T-helper 1 cell (primary cell): ENCODE measurements at regions not wholly inside any gene's neighbourhood (a gene's known extent, or its start where the extent isn't known, plus 50 kb on each side); places are given as distances from the start of the nearest gene placed in this dataset.

Source experiments
- DNase-seq, 5 donors: peaks; one replicate each; pipeline ENCODE4 v3.0.0-alpha.2; 2012 to 2020

DNA sequence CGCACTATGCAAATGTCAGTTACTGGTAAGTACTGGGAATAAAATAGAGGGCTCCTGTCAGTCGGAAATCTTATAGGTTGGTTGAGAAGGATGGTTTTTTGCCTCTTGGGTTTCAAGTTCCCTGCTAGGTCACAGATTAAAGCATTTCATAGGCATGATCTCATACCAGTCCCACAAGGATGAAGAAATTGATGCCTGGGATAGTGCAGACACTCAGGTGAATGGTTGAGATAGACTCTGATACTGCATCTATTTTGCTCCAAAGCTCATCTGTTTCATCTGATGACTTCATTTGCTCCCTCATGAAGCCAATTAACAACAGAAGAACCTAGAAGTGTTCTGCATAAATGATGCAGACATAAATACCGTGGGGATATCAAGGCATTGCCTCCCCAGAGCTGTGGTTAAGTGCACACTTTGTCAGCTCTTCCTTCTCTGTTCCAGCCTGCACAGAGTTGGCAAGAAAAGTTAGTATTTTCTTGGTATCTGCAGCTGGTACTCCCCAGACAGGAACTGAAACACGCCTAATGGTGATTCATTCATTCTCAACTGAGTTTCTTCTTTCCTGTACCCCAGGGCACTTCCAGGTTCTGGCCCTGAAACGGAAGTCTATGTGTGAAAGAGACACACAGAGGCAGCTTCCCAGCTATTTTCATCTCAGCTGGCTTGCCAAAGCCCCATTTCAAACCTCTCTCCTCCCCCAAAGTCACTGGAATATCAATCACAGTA, 418.3 kb upstream of the SALL1 start:
- peak in 1 of 5 donors; percentile 37 for DNase-seq

DNA sequence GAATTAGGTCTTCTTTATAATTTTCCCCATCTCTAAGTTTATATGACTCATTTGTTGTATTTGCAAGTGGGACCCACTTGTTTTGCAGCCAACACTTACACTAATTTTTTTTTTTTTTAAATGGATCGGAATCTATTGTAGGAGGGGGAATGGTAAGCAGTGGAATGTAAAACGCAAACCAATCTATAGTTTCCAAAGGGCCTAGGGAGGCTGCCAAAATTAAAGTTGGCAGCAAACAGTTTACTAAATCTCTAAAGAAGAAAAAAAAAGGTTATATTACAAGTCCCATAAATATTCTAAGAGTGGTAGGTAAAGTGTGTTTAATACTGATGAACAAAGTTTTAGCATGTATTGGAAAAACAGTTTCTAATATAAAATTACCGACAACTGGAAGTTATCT, 416.8 kb upstream of the SALL1 start:
- DNase-seq = no peak

- no peak for DNase-seq
Observed at GRCh38 chr16:51565184-51565583, 414.1 kb upstream of the SALL1 start.

- peak in 1 of 5 donors; percentile 37 for DNase-seq
Observed at GRCh38 chr16:51562891-51563290, 411.8 kb upstream of the SALL1 start.

- no peak for DNase-seq
Observed at GRCh38 chr16:51559901-51560300, 408.8 kb upstream of the SALL1 start.

GRCh38 chr16:51557670-51558069, 406.6 kb upstream of the SALL1 start:
- DNase-seq = peak in 1 of 5 donors; percentile 3

- no peak for DNase-seq
Observed at GRCh38 chr16:51556694-51557340, 405.7 kb upstream of the SALL1 start.

DNA sequence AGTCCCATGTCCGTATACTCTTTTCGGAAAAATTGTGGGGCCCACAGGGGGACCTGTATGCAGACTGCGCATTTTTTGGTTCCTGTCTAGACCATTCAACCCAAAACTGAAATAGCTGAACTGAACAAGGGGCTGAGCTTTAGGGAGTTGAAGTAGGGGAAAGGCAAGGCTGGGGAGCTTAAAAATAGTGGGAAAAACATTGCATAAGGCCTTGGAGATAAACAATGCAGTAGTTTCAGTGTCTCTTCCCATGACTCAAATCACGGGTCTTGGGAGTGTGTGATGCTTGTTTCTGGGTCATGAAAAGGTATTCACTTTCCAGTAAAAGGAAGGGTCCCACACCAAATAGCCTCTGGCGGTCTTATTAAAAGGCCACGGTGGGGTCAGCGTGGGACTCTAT, 402.8 kb upstream of the SALL1 start:
- DNase-seq = no peak

DNA sequence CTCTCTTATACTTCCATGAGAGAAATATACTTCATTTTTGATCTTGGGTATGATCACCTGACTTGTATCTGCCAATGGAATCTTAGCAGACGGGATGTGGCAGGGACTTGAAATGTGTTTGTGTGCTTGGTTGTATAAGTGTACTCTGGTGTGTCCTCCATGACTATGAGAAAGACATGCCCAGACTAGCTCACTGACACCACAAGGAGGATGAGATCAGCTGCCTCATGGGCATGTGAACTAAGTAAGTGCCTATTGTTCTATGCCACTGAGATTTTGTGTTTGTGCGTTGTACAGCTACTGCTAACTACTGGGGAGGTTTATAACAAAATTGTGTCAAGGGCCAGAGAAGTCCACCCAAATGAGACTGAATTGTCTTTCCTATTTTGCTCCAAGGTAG, 402.2 kb upstream of the SALL1 start:
- DNase-seq = no peak

- DNase-seq = no peak
Observed at GRCh38 chr16:51550800-51551347, 399.8 kb upstream of the SALL1 start.

DNA sequence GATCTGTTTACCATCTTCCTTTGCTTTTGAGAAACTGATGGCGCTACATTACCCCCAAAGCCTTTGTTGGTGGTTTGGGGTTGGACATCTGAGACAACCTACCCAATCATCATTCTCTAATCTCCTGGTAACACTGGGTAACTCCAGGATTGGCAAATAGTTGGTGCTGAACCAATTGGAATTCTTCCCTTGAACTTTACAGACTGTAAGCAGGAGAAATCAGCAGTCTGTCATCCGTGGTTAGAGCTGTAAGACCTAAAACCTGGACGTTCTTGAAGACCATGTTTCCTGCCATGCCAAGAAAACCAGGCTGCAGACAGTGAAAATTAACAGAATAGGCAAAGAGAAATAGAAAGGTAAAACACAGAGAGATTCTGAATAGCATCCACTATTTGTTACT, 398.8 kb upstream of the SALL1 start:
- no peak for DNase-seq

GRCh38 chr16:51545951-51546350, 394.9 kb upstream of the SALL1 start:
- no peak for DNase-seq

GRCh38 chr16:51544851-51545467, 393.9 kb upstream of the SALL1 start:
- DNase-seq = no peak

DNA sequence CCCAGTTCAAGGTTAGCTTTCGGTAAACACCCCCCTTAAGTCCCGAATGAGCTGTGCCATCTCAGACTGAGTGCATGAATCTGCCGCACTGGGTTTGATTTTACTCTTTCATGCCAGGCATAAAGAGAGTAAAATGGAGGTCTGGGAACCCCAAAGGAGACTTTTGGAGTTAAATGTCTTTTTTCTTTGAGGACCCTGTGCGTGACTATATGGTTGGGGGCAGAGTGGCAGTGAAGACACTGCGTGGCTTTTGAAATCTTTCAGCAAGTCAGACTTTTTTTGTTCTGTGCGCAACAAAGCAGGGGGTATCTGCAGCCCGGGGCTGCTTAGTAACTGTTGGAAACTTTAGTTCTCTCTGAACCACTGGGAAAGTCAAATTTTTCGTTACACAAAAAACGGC, 392.9 kb upstream of the SALL1 start:
- no peak for DNase-seq

DNA sequence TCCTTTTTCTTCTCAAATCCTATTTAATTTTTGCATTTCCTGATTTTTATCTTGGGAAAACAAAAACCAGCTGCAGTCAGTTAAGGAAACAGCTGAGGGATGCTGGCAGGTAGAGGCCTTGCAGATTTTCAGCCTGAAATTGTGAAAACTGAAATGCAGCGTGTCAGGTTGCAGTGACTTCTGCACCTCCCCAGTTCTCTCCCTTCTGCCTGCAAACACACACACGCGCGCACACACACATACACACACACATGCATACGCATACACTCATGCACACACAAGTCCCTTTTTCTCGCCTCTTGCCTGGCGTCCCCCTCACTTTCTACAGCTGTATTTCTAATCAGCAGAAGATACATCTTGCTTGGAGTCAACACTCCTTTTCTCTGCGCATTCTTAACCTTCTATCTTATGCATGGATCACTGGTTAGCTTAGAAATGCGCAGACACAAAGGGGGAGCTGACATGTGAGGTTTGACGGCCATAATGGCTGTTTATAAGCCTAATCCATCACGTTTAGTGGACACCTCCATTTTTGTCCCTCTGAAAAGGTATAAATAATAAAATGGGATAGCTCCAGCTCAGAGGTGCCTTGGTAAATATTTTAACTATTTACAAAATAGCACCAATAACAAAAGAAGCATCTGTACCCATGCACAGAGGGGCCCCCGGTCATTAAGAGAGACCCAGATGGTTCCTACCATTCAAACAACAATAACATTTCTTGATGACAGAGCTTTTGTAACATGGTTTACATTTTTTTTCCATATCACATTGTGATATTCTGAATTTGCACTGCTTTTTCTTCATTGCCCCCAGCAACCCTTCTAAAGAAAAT, 392.1 kb upstream of the SALL1 start:
- no peak for DNase-seq

- DNase-seq = no peak
Observed at GRCh38 chr16:51540259-51540658, 389.2 kb upstream of the SALL1 start.

GRCh38 chr16:51538707-51539498, 387.8 kb upstream of the SALL1 start:
- DNase-seq = peak in 1 of 5 donors; percentile 3

GRCh38 chr16:51535591-51535990, 384.5 kb upstream of the SALL1 start:
- no peak for DNase-seq

DNA sequence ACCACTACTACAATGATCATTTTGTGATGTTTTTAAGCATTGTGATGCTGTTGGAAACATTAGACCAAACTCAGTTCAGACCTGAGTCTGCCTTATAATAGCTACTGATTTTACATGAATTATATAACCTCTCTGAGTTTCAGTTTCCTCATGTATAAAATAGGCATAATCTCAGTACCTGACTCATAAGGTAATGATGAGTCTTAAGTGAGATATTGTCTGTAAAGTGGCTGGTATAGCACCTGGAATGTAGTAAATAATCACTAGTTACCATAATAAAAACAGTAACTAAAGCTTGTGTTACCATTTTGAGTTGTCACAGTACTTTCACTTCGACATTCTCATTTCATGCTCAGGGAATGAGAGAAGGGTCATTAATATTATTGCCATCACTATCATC, 381.5 kb upstream of the SALL1 start:
- no peak for DNase-seq

DNA sequence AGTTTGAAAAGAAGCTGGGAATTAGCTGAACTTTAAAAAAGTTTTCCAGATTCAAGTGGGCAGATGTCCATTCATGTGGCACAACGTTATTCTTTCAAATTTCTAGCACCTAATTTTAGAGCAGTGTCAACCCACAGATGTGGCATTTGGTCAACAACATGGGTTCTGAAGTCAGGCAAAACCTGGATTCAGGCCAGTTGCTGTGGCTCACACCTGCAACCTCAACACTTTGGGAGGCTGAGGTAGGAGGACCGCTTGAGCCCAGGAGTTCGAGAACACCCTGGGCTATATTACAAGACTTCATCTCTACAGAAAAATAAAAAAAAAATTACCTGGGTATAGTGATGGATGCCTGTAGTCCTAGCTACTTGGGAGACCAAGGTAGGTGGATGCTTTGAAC, 380.2 kb upstream of the SALL1 start:
- DNase-seq = no peak

DNA sequence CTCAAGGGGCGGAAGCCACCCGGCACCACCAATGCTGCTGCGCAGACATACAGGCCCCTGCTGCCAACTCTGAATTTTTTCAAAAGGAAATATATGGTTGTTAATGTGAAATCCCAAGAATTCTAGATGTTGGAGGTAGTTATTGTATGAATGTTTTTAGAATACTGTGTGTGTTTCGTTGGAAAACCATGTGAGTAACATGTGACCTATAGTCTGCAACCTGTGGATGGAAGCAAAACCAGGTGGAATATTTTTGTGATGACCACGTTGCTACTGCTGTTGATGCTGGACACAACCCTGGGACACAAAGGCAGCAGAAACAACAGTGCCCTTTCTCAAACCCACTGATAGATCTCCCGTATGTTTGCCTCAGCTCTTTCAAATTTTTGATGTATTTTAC, 376.3 kb upstream of the SALL1 start:
- DNase-seq = no peak

DNA sequence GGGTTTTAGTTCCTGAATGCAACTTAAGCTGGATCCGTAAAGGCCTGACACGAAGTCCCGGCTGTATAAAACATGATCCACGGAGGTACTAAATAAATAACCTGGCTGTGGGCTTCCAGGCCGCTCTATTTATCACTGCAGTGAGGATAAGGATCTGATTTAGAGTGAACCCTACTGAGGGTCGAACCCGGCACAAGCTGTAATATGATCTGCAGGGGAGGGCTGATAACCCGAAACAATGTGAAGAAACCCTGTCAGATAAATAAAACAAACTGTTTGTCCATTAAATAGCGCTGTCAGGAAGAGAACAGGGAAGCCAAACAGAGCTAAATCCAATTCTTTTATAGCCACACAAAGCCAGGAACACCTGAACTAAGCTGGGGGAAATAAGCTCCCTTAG, 375.6 kb upstream of the SALL1 start:
- DNase-seq = no peak
